NB4 (cell line): ENCODE measurements at regions not wholly inside any gene's neighbourhood (a gene's known extent, or its start where the extent isn't known, plus 50 kb on each side); places are given as distances from the start of the nearest gene placed in this dataset.

Experiments
- DNase-seq: peaks from one replicate; pipeline ENCODE4 v3.0.0; 2010; ENCODE audit warnings: low read depth
- H3K4me3 ChIP-seq: one replicate; pipeline ENCODE4 v1.5.1; 2011; ENCODE audit warnings: mild to moderate bottlenecking, low read depth, low read length, moderate library complexity
- CTCF ChIP-seq: IDR thresholded peaks from one replicate; pipeline ENCODE4 v1.5.1; 2012; ENCODE audit warnings: low read depth, low read length
- MAX ChIP-seq: IDR thresholded peaks from 2 replicates; pipeline ENCODE4 v1.6.1; 2011; ENCODE audit warnings: low read depth, low read length
- MYC ChIP-seq: IDR thresholded peaks from 2 replicates; pipeline ENCODE4 v1.6.1; 2011; ENCODE audit warnings: low read depth, low read length
- POLR2A ChIP-seq: IDR thresholded peaks from 2 replicates; pipeline ENCODE4 v1.6.1; 2011; ENCODE audit warnings: mild to moderate bottlenecking; ENCODE audit not compliant: insufficient read length; ENCODE audit errors: extremely low read depth

- DNase-seq: no peak
- TF ChIP-seq MAX (no peak), POLR2A (no peak), CTCF (no peak), MYC (no peak)
These were observed 717.6 kb upstream of the TENM3 start for GRCh38 chr4:181525634-181526033.

GRCh38 chr4:181528570-181529184 is 714.5 kb upstream of the TENM3 start:
- peak; percentile 48 for DNase-seq
- TF ChIP-seq CTCF (peak; percentile 91), MAX (no peak), MYC (no peak), POLR2A (no peak)
- H3K4me3 ChIP-seq: no peak overlapping the region

More at GRCh38 chr4:181525634-181526033, 717.6 kb upstream of the TENM3 start:
- H3K4me3 ChIP-seq: no peak overlapping the region

DNA sequence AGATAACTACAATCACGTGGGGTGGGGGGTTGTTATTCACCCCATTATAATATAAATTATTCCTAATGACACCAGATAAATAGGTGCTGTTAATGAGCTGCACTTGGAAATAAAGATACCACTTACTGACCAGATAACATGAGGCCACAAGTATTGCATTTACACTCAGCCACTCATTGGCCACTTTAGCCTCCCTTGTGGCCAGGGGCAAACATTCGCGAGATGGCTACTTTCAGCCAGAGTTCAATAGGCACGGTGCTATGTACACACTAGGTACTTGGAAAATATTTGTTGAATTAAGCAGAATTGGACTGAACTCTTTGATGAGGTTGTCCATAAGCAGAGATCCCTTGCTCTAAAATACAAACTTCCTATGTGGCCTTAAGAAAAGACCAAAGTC is 713.7 kb upstream of the TENM3 start:
- no peak overlapping the region for H3K4me3 ChIP-seq
- no peak for TF ChIP-seq MYC
- no peak for TF ChIP-seq MAX
- no peak for TF ChIP-seq CTCF
- no peak for TF ChIP-seq POLR2A
- no peak for DNase-seq

DNA sequence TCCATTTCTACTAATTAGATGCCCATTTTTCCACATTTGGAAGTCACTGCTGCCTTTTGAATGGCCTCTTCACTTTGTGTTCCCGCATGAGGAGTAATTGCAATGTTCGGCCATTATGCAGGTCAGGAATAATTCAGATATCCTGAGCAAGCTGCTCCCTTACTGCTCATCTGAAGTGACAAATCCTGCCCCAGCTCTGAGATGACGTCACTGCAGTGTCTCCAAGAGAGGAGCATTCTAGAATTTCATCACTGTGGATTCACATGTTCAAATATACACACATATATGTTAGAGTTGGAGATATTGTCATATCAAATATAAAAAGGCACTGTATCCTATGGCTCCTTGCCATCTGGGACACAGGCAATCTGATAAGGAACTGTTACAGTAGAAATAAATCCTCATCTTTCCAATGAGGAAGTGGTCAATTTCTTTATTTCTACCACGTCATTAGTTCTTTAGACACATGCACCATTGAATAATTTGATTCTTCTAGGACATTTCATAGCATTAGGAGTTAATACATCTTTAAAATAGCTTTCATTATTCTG is 706.9 kb upstream of the TENM3 start:
- TF ChIP-seq MAX (no peak), POLR2A (no peak), MYC (no peak), CTCF (no peak)
- no peak overlapping the region for H3K4me3 ChIP-seq
- DNase-seq: no peak

- no peak overlapping the region for H3K4me3 ChIP-seq
- TF ChIP-seq CTCF (no peak), POLR2A (no peak), MAX (no peak), MYC (no peak)
- DNase-seq: no peak
These were observed 706.3 kb upstream of the TENM3 start for GRCh38 chr4:181536811-181537434.
